Spleen (tissue), 7 donors: ENCODE measurements at regions not wholly inside any gene's neighbourhood (a gene's known extent, or its start where the extent isn't known, plus 50 kb on each side); places are given as distances from the start of the nearest gene placed in this dataset.

Experiments used
- POLR2A ChIP-seq, 3 donors: fragments of 450-650 bp; IDR thresholded peaks; one replicate each; pipeline ENCODE4 v1.5.1; 2017; ENCODE audit warnings: antibody characterized with exemption in 3 of 3, mild to moderate bottlenecking in 1 of 3
- POLR2AphosphoS5 ChIP-seq, 3 donors: sonication (generic); formaldehyde crosslinking; IDR thresholded peaks; one replicate each; pipeline ENCODE4 v1.5.1; 2017; ENCODE audit warnings: antibody characterized with exemption in 3 of 3
- TF ChIP-seq, protein P1 (sequence below), 11 experiments: fragments of 200-600 bp in 7 of 11; fragments of 450-650 bp in 4 of 11; sonication (generic) in 4 of 11; IDR thresholded peaks in 8 of 11; conservative IDR thresholded peaks in 3 of 11; 1 replicate in 7 of 11; 2 replicates in 4 of 11; pipeline versions ENCODE4 v1.4.0 to v1.8.0; 2016 to 2021; ENCODE audit warnings: antibody characterized with exemption in 11 of 11, inconsistent platforms in 4 of 11, mild to moderate bottlenecking in 1 of 11
- donor health status: DM: no; HTN: no; CAD: no; lungs with moderate emphysema.
- donor health status: DM: no; HTN: no; CAD: no.
- donor health status: DM: no; HTN: no; CAD: no.

DNA sequence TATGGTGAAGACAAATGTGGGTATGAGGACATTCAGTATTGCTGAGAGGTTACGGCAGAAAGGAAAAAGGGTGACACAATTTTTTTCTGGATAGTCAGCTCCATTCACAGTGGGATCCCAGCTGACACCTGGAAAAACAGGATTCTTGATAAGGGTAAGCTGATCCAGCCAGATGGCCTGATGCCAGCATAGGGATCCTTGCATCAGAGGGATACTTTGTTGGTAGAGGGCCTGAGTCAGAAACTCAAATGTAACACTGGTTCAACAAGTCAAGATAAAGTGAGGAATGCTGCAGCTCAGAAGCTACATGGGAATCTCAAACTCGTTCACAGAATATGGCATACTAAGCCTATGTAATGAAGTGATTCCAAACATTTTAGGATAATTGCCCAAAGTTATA lies 726.7 kb downstream of the C4orf33 start:
- TF ChIP-seq, protein P1, sequence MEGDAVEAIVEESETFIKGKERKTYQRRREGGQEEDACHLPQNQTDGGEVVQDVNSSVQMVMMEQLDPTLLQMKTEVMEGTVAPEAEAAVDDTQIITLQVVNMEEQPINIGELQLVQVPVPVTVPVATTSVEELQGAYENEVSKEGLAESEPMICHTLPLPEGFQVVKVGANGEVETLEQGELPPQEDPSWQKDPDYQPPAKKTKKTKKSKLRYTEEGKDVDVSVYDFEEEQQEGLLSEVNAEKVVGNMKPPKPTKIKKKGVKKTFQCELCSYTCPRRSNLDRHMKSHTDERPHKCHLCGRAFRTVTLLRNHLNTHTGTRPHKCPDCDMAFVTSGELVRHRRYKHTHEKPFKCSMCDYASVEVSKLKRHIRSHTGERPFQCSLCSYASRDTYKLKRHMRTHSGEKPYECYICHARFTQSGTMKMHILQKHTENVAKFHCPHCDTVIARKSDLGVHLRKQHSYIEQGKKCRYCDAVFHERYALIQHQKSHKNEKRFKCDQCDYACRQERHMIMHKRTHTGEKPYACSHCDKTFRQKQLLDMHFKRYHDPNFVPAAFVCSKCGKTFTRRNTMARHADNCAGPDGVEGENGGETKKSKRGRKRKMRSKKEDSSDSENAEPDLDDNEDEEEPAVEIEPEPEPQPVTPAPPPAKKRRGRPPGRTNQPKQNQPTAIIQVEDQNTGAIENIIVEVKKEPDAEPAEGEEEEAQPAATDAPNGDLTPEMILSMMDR (IDR thresholded peaks at IDR 0.05 in 8 of 11, conservative IDR thresholded peaks at IDR 0.05 in 3 of 11) = no peak
- TF ChIP-seq POLR2AphosphoS5 (IDR thresholded peaks at IDR 0.05) = no peak
- no peak for TF ChIP-seq POLR2A (IDR thresholded peaks at IDR 0.05)
